HepG2 (cell line): ENCODE measurements at regions not wholly inside any gene's neighbourhood (a gene's known extent, or its start where the extent isn't known, plus 50 kb on each side); places are given as distances from the start of the nearest gene placed in this dataset.

Experiments
- ATAC-seq: fragments of 200-7000 bp; cut with Tn5 transposase; 3 replicates; pipeline ENCODE4 v1.9.1; 2020; ENCODE audit warnings: mild to moderate bottlenecking, moderate library complexity
- BruUV-seq: library from RNA; stranded (reverse); fragments of 400-500 nt; replicated peaks from 2 replicates; lab custom pipeline; 2021; lab: Mats Ljungman, UMichigan
- CTCF ChIA-PET: fragments of 300-600 bp; formaldehyde crosslinking; extraction: SDS; loops from one replicate; lab custom pipeline; 2021; ENCODE audit warnings: low total read pairs, inconsistent platforms, low intra/inter-chr PET ratio; lab: Yijun Ruan, JAX
- POLR2A ChIA-PET: fragments of 350-600 bp; sonication (Branson Sonifier 250); formaldehyde crosslinking; loops from one replicate; lab custom pipeline; 2020; ENCODE audit warnings: antibody characterized with exemption, inconsistent platforms; lab: Yijun Ruan, JAX
- DNase-seq: peaks from one replicate; pipeline ENCODE4 v3.0.0-alpha.2; 2015; ENCODE audit warnings: low spot score
- FAIRE-seq: peaks from 3 replicates; lab custom pipeline; 2011; peaks lifted over from hg19 to GRCh38; lab: Jason Lieb, UNC
- H2AFZ ChIP-seq: one replicate; pipeline ENCODE4 v1.6.1; 2011; ENCODE audit warnings: low read length, inconsistent platforms
- H3K27ac ChIP-seq: fragments of 300-600 bp; 3 replicates; pipeline ENCODE4 v1.8.0; 2011; ENCODE audit warnings: mixed run types, mild to moderate bottlenecking, mixed read lengths, low read length, inconsistent platforms; ENCODE audit not compliant: insufficient read depth; ENCODE audit errors: extremely low read length
- H3K27me3 ChIP-seq, 2 experiments: fragments of 200-600 bp in 1 of 2; 2 replicates in 1 of 2; 3 replicates in 1 of 2; pipeline versions ENCODE4 v1.6.0 to v1.8.0; 2011; ENCODE audit warnings: low read length in 2 of 2, mild to moderate bottlenecking in 2 of 2, moderate library complexity in 2 of 2, inconsistent platforms in 1 of 2; ENCODE audit not compliant: insufficient read depth in 2 of 2, control insufficient read depth in 1 of 2
- H3K36me3 ChIP-seq, 2 experiments: fragments of 200-600 bp in 1 of 2; replicated peaks in 1 of 2; 2 replicates in 1 of 2; 3 replicates in 1 of 2; pipeline versions ENCODE4 v1.5.1 to v1.8.0; 2011; ENCODE audit warnings: low read length in 2 of 2, inconsistent platforms in 1 of 2; ENCODE audit not compliant: insufficient read depth in 2 of 2, control insufficient read depth in 1 of 2
- H3K4me1 ChIP-seq: 2 replicates; pipeline ENCODE4 v1.5.1; 2012; ENCODE audit warnings: low read length, inconsistent platforms; ENCODE audit not compliant: insufficient read depth
- H3K4me2 ChIP-seq: 2 replicates; pipeline ENCODE4 v1.6.0; 2011; ENCODE audit warnings: low read depth, low read length, inconsistent platforms
- H3K4me3 ChIP-seq, 3 experiments: fragments of 200-600 bp in 1 of 3; sonication (generic), shearing (Covaris generic) in 1 of 3; replicated peaks in 1 of 3; 2 replicates each; pipeline ENCODE4 v1.5.1; 2011 to 2016; ENCODE audit warnings: low read length in 3 of 3, inconsistent platforms in 2 of 3, low read depth in 2 of 3, mild to moderate bottlenecking in 2 of 3, control low read depth in 1 of 3, mixed read lengths in 1 of 3; ENCODE audit not compliant: insufficient read depth in 1 of 3
- H3K79me2 ChIP-seq: one replicate; pipeline ENCODE4 v1.6.1; 2011; ENCODE audit warnings: low read length, inconsistent platforms; ENCODE audit not compliant: insufficient read depth
- H3K9ac ChIP-seq: 2 replicates; pipeline ENCODE4 v1.6.0; 2011; ENCODE audit warnings: mild to moderate bottlenecking, low read depth, low read length, inconsistent platforms; ENCODE audit not compliant: insufficient read depth
- H3K9me3 ChIP-seq: 2 replicates; pipeline ENCODE4 v1.5.1; 2012; ENCODE audit warnings: mild to moderate bottlenecking, low read length
- H4K20me1 ChIP-seq: 2 replicates; pipeline ENCODE4 v1.6.0; 2011; ENCODE audit warnings: inconsistent platforms, mild to moderate bottlenecking, low read length, moderate library complexity; ENCODE audit not compliant: insufficient read depth
- CAMTA2 ChIP-seq: sonication (generic); formaldehyde crosslinking; IDR thresholded peaks from 2 replicates; pipeline ENCODE4 v1.4.0; 2020; ENCODE audit warnings: mild to moderate bottlenecking, missing genetic modification reagents, borderline replicate concordance
- CEBPG ChIP-seq: IDR thresholded peaks from 2 replicates; pipeline ENCODE4 v1.6.1; 2016
- KLF9 ChIP-seq: IDR thresholded peaks from 2 replicates; pipeline ENCODE4 v1.6.1; 2016; ENCODE audit warnings: low read depth
- PTBP1 ChIP-seq: fragments of 200-400 bp; formaldehyde crosslinking; IDR thresholded peaks from 2 replicates; pipeline ENCODE4 v1.6.1; 2018; ENCODE audit warnings: low read length, low read depth; ENCODE audit not compliant: poor library complexity, severe bottlenecking
- REST ChIP-seq, 2 experiments: IDR thresholded peaks; 2 replicates each; pipeline ENCODE4 v1.6.1; 2011 to 2012; ENCODE audit warnings: low read length in 2 of 2, borderline replicate concordance in 1 of 2, low read depth in 1 of 2, mild to moderate bottlenecking in 1 of 2, moderate library complexity in 1 of 2
- SRY ChIP-seq: sonication (generic); formaldehyde crosslinking; IDR thresholded peaks from 2 replicates; pipeline ENCODE4 v1.8.0; 2022; ENCODE audit warnings: mild to moderate bottlenecking, missing genetic modification reagents
- THAP9 ChIP-seq: sonication (generic); formaldehyde crosslinking; IDR thresholded peaks from 2 replicates; pipeline ENCODE4; 2020; ENCODE audit warnings: missing genetic modification reagents, mild to moderate bottlenecking, borderline replicate concordance
- YEATS4 ChIP-seq: sonication (generic); formaldehyde crosslinking; IDR thresholded peaks from 2 replicates; pipeline ENCODE4 v1.4.0; 2020; ENCODE audit warnings: missing genetic modification reagents, borderline replicate concordance
- ZBTB37 ChIP-seq: sonication (generic); formaldehyde crosslinking; IDR thresholded peaks from 2 replicates; pipeline ENCODE4 v1.4.0; 2020; ENCODE audit warnings: mild to moderate bottlenecking, missing genetic modification reagents
- ZNF431 ChIP-seq: sonication (generic); formaldehyde crosslinking; IDR thresholded peaks from 2 replicates; pipeline ENCODE4 v1.9.0; 2022; ENCODE audit warnings: missing genetic modification reagents, low read depth, mild to moderate bottlenecking, borderline replicate concordance
- WGBS: methylation state at CpG from one replicate; pipeline ENCODE4 v1.1.6; 2017; ENCODE audit warnings: low lambda C conversion rate; 5-methylcytosine and 5-hydroxymethylcytosine counted together
- in situ Hi-C: cut with HindIII; loops from 2 replicates; pipeline ENCODE4 v1.10.0; 2017; ENCODE audit warnings: low pct_unique_long_range_greater_than_20kb; ENCODE audit not compliant: extremely low pct_ligation_motif_present
- intact Hi-C: fragments of 100-400 bp; cut with micrococcal nuclease; formaldehyde crosslinking; loops from one replicate; pipeline ENCODE4 v1.10.0; 2022; ENCODE audit not compliant: unreplicated experiment
- TF ChIP-seq, protein P1 (sequence below): sonication (generic); formaldehyde crosslinking; IDR thresholded peaks from 2 replicates; pipeline ENCODE4 v1.8.1; 2023; ENCODE audit warnings: missing genetic modification reagents, inconsistent platforms, borderline replicate concordance
- TF ChIP-seq, protein P2 (sequence below): sonication (generic); formaldehyde crosslinking; IDR thresholded peaks from 2 replicates; pipeline ENCODE4 v1.8.0; 2023; ENCODE audit warnings: mild to moderate bottlenecking, missing genetic modification reagents
- TF ChIP-seq, protein P3 (sequence below): fragments of 450-650 bp; IDR thresholded peaks from 2 replicates; pipeline ENCODE4 v1.6.1; 2017

DNA sequence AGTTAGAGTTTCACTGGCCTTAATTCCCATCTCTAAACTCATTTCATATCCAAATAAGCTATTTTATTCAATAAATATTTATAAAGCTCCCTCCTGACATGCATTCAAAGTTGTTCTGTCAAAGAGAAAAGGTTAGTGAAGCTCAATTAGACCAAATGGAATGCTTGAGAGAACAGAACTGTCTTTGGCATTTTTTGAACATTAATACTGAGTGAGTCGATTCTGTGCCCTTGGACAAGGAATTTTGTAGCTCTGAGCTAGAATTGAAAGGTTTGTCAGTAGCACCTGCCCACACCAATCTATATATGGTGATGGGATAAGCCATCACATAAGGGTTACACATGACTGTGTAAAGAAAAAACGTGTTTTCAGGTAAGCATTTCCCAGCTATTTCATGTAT lies 631.2 kb upstream of the CCNG1 start:
- 0% methylated on average over 2 of the region's 2 CpGs for WGBS
- TF ChIP-seq CEBPG (no peak), REST (IDR thresholded peaks at IDR 0.05; ENCODE audit: borderline replicate concordance in 1 of 2, low read depth in 1 of 2, low read length in 2 of 2) (no peak), ZNF431 (CRISPR knock-in tag) (no peak), KLF9 (CRISPR knock-in tag) (no peak), YEATS4 (CRISPR knock-in tag) (no peak), SRY (no peak), THAP9 (no peak), PTBP1 (no peak), ZBTB37 (CRISPR knock-in tag) (no peak), CAMTA2 (no peak)
- TF ChIP-seq, protein P1, sequence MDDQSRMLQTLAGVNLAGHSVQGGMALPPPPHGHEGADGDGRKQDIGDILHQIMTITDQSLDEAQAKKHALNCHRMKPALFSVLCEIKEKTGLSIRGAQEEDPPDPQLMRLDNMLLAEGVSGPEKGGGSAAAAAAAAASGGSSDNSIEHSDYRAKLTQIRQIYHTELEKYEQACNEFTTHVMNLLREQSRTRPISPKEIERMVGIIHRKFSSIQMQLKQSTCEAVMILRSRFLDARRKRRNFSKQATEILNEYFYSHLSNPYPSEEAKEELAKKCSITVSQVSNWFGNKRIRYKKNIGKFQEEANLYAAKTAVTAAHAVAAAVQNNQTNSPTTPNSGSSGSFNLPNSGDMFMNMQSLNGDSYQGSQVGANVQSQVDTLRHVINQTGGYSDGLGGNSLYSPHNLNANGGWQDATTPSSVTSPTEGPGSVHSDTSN (CRISPR knock-in tag) = no peak
- TF ChIP-seq, protein P2, sequence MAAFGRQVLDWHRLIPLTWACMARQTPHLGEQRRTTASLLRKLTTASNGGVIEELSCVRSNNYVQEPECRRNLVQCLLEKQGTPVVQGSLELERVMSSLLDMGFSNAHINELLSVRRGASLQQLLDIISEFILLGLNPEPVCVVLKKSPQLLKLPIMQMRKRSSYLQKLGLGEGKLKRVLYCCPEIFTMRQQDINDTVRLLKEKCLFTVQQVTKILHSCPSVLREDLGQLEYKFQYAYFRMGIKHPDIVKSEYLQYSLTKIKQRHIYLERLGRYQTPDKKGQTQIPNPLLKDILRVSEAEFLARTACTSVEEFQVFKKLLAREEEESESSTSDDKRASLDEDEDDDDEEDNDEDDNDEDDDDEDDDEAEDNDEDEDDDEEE = no peak
- TF ChIP-seq, protein P3, sequence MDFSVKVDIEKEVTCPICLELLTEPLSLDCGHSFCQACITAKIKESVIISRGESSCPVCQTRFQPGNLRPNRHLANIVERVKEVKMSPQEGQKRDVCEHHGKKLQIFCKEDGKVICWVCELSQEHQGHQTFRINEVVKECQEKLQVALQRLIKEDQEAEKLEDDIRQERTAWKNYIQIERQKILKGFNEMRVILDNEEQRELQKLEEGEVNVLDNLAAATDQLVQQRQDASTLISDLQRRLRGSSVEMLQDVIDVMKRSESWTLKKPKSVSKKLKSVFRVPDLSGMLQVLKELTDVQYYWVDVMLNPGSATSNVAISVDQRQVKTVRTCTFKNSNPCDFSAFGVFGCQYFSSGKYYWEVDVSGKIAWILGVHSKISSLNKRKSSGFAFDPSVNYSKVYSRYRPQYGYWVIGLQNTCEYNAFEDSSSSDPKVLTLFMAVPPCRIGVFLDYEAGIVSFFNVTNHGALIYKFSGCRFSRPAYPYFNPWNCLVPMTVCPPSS = no peak

More for the DNA sequence above, 631.2 kb upstream of the CCNG1 start:
- ATAC-seq (no peak), FAIRE-seq (no peak), DNase-seq (no peak)
- Histone ChIP-seq H3K9me3 (peaks cover 68% of the 10 kb centered on the region), H3K79me2 (no peaks in the 10 kb centered on the region), H3K27ac (no peak overlapping the region), H4K20me1 (no peaks in the 10 kb centered on the region), H3K4me2 (no peak overlapping the region), H3K27me3 (no peaks in the 10 kb centered on the region; a peak in 1 of 5 replicates), H3K4me1 (no peaks in the 10 kb centered on the region), H3K9ac (no peak overlapping the region), H2AFZ (no peak overlapping the region), H3K4me3 (no peak overlapping the region), H3K36me3 (no peaks in the 10 kb centered on the region)
- no TSS peak for BruUV-seq
- in situ Hi-C loops (no loop called here), intact Hi-C loops (no loop called here)
- CTCF ChIA-PET = no interaction called here
- POLR2A ChIA-PET = no interaction called here
